Esophagus squamous epithelium (tissue), 5 donors: ENCODE measurements at regions not wholly inside any gene's neighbourhood (a gene's known extent, or its start where the extent isn't known, plus 50 kb on each side); places are given as distances from the start of the nearest gene placed in this dataset.

Source experiments
- DNase-seq: peaks from one replicate; lab custom pipeline; 2025; lab: John Stamatoyannopoulos, UW
- H3K27ac ChIP-seq, 4 donors: fragments of 200-600 bp; sonication (generic); one replicate each; pipeline ENCODE4 v1.5.1; 2016 to 2019; ENCODE audit warnings: mild to moderate bottlenecking in 1 of 4
- H3K27me3 ChIP-seq, 4 donors: fragments of 200-600 bp; sonication (generic); 1 replicate in 3 of 4; 2 replicates in 1 of 4; pipeline versions ENCODE4 v1.5.1 to v1.6.0; 2017 to 2021; ENCODE audit warnings: antibody characterized with exemption in 1 of 4
- H3K36me3 ChIP-seq, 3 donors: fragments of 200-600 bp; sonication (generic); one replicate each; pipeline ENCODE4 v1.5.1; 2016 to 2019
- H3K4me1 ChIP-seq, 3 donors: fragments of 200-600 bp; sonication (generic); one replicate each; pipeline ENCODE4 v1.5.1; 2017 to 2019
- H3K4me3 ChIP-seq, 4 donors: fragments of 200-600 bp; sonication (generic); 1 replicate in 3 of 4; 2 replicates in 1 of 4; pipeline ENCODE4 v1.5.1; 2016 to 2019; ENCODE audit warnings: mild to moderate bottlenecking in 2 of 4, moderate library complexity in 1 of 4
- H3K9me3 ChIP-seq, 3 donors: fragments of 200-600 bp; sonication (generic); one replicate each; pipeline ENCODE4 v1.5.1; 2016 to 2019
- CTCF ChIP-seq, 6 experiments: fragments of 450-650 bp in 4 of 6; fragments of 200-600 bp in 2 of 6; sonication (generic) in 2 of 6; IDR thresholded peaks; one replicate each; pipeline ENCODE4 v1.5.1; 2016 to 2019; ENCODE audit warnings: antibody characterized with exemption in 6 of 6, mild to moderate bottlenecking in 4 of 6, moderate library complexity in 4 of 6
- POLR2A ChIP-seq, 4 donors: fragments of 450-650 bp; IDR thresholded peaks; one replicate each; pipeline ENCODE4 v1.6.1; 2017; ENCODE audit warnings: antibody characterized with exemption in 4 of 4, mild to moderate bottlenecking in 4 of 4, moderate library complexity in 3 of 4
- whole genome bisulfite sequencing, 2 donors: methylation state at CpG; one replicate each; pipeline ENCODE4 v1.1.5; 2018; 5-methylcytosine and 5-hydroxymethylcytosine counted together
- intact Hi-C: fragments of 100-400 bp; cut with DNase I; formaldehyde crosslinking; loops from one replicate; pipeline ENCODE4 v1.15.0; 2022
- donor health status: DM: yes; HTN: yes; CAD: no.

GRCh38 chr6:150685860-150686259 is 86.2 kb downstream of the PLEKHG1 start:
- H3K4me1 ChIP-seq, result peaks cover 12 to 62% (median 29%) of the 10 kb centered on the region in 3 donors
- peak overlapping the region in 2 of 4 donors; percentile 71 to 85 for H3K27ac ChIP-seq
- no peak overlapping the region for H3K4me3 ChIP-seq
- 65 to 70% methylated on average over 4 of the region's 4 CpGs for WGBS, 2 donors
- no peaks in the 10 kb centered on the region for H3K9me3 ChIP-seq
- no peak for TF ChIP-seq POLR2A (IDR thresholded peaks at IDR 0.05)
- peak; percentile 26 to 80 (median 54) for TF ChIP-seq CTCF (IDR thresholded peaks at IDR 0.05)
- no peaks in the 10 kb centered on the region for H3K36me3 ChIP-seq
- no peak for DNase-seq
- no peaks in the 10 kb centered on the region for H3K27me3 ChIP-seq
- intact Hi-C loops, result loop anchor here (10.0 kb wide), 1 partner anchor 129 kb away; no protein-coding TSS in a partner anchor

GRCh38 chr6:150686566-150686965 is 86.9 kb downstream of the PLEKHG1 start:
- H3K9me3 ChIP-seq, result no peaks in the 10 kb centered on the region
- H3K4me1 ChIP-seq, result peaks cover 12 to 59% (median 28%) of the 10 kb centered on the region in 3 donors
- TF ChIP-seq CTCF (IDR thresholded peaks at IDR 0.05) (no peak), POLR2A (IDR thresholded peaks at IDR 0.05) (no peak)
- peak overlapping the region; percentile 13 to 69 (median 55) for H3K27ac ChIP-seq
- intact Hi-C loops, result loop anchor here (10.0 kb wide), 1 partner anchor 128 kb away; no protein-coding TSS in a partner anchor
- H3K4me3 ChIP-seq, result peak overlapping the region in 3 of 4 donors; percentile 3 to 23 (median 17)
- WGBS, 2 donors, result 67 to 77% methylated on average over 8 to 10 of the region's 12 CpGs
- no peaks in the 10 kb centered on the region for H3K36me3 ChIP-seq
- DNase-seq, result no peak
- H3K27me3 ChIP-seq, result no peaks in the 10 kb centered on the region

DNA sequence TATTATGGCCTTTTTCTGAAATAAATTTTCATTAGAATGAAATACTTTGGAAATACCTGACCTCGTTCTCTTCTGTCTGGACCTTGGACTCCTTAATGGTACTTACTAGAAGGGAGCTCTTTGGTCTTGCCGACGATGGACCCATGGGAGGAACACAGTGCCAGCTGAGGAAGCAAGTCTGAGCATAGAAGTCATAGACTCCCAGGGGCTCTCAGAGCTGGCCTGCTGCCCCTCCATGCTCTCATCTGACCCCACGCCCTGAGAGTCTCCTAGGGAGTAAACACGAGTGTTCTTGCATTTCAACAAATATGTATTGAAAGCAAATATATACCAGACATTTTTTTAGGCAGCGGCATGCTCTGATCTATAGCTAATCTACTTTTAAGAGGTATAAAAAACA is 87.8 kb downstream of the PLEKHG1 start:
- Histone ChIP-seq H3K4me3 (peak overlapping the region in 2 of 4 donors; percentile 11 to 17), H3K36me3 (no peaks in the 10 kb centered on the region), H3K27me3 (no peaks in the 10 kb centered on the region), H3K4me1 (peaks cover 4 to 54% (median 19%) of the 10 kb centered on the region in 3 donors), H3K27ac (peak overlapping the region; percentile 14 to 69 (median 64)), H3K9me3 (no peaks in the 10 kb centered on the region)
- 68 to 74% methylated on average over 6 of the region's 6 CpGs for WGBS, 2 donors
- TF ChIP-seq CTCF (IDR thresholded peaks at IDR 0.05) (no peak), POLR2A (IDR thresholded peaks at IDR 0.05) (no peak)
- intact Hi-C loops, result loop anchor here (10.0 kb wide), 1 partner anchor 127 kb away; no protein-coding TSS in a partner anchor
- DNase-seq, result no peak

- Histone ChIP-seq H3K27ac (peak overlapping the region in 1 of 4 donors; percentile 3), H3K4me1 (peaks cover 0 to 38% (median 18%) of the 10 kb centered on the region in 3 donors), H3K4me3 (no peak overlapping the region), H3K36me3 (no peaks in the 10 kb centered on the region), H3K9me3 (no peaks in the 10 kb centered on the region), H3K27me3 (no peaks in the 10 kb centered on the region)
- intact Hi-C loops, result loop anchor here (10.0 kb wide), 1 partner anchor 125 kb away; no protein-coding TSS in a partner anchor
- TF ChIP-seq CTCF (IDR thresholded peaks at IDR 0.05) (no peak), POLR2A (IDR thresholded peaks at IDR 0.05) (no peak)
- no peak for DNase-seq
- WGBS, 2 donors, result 78 to 90% methylated on average over 5 of the region's 5 CpGs
Measured at GRCh38 chr6:150689900-150690590, 90.4 kb downstream of the PLEKHG1 start.

GRCh38 chr6:150690681-150691080 is 91.0 kb downstream of the PLEKHG1 start:
- Histone ChIP-seq H3K36me3 (no peaks in the 10 kb centered on the region), H3K27ac (peak overlapping the region in 1 of 4 donors; percentile 3), H3K27me3 (no peaks in the 10 kb centered on the region), H3K4me1 (peaks cover 0 to 32% (median 14%) of the 10 kb centered on the region in 3 donors), H3K4me3 (no peak overlapping the region), H3K9me3 (no peaks in the 10 kb centered on the region)
- intact Hi-C loops, result no loop called here
- DNase-seq, result no peak
- TF ChIP-seq POLR2A (IDR thresholded peaks at IDR 0.05) (no peak), CTCF (IDR thresholded peaks at IDR 0.05) (no peak)
- WGBS, 2 donors, result 86 to 96% methylated on average over 6 of the region's 6 CpGs
